Astrocyte (in vitro differentiated cells and primary cell): ENCODE measurements at regions not wholly inside any gene's neighbourhood (a gene's known extent, or its start where the extent isn't known, plus 50 kb on each side); places are given as distances from the start of the nearest gene placed in this dataset.

Experiments used
- DNase-seq: peaks from one replicate; pipeline ENCODE4 v3.0.0-alpha.2; 2010; ENCODE audit warnings: low read depth
- FAIRE-seq: peaks from 2 replicates; lab custom pipeline; 2011; peaks lifted over from hg19 to GRCh38; lab: Jason Lieb, UNC
- H2AFZ ChIP-seq: 2 replicates; pipeline ENCODE4 v1.6.0; 2012; ENCODE audit warnings: low read depth, low read length, inconsistent platforms
- H3K27ac ChIP-seq: 2 replicates; pipeline ENCODE4 v1.5.1; 2011; ENCODE audit warnings: low read depth, low read length, inconsistent platforms
- H3K27me3 ChIP-seq: 2 replicates; pipeline ENCODE4 v1.6.0; 2011; ENCODE audit warnings: low read length, inconsistent platforms; ENCODE audit not compliant: insufficient read depth
- H3K36me3 ChIP-seq: 2 replicates; pipeline ENCODE4 v1.5.1; 2011; ENCODE audit warnings: low read length, inconsistent platforms; ENCODE audit not compliant: insufficient read depth
- H3K4me1 ChIP-seq: 2 replicates; pipeline ENCODE4 v1.5.1; 2011; ENCODE audit warnings: low read length, inconsistent platforms; ENCODE audit not compliant: insufficient read depth
- H3K4me2 ChIP-seq: 2 replicates; pipeline ENCODE4 v1.6.0; 2012; ENCODE audit warnings: low read length, inconsistent platforms
- H3K4me3 ChIP-seq: 2 replicates; pipeline ENCODE4 v1.5.1; 2011; ENCODE audit warnings: low read depth, mild to moderate bottlenecking, low read length, inconsistent platforms; ENCODE audit not compliant: insufficient read depth
- H3K79me2 ChIP-seq: 2 replicates; pipeline ENCODE4 v1.6.0; 2012; ENCODE audit warnings: mild to moderate bottlenecking, low read length, inconsistent platforms; ENCODE audit not compliant: insufficient read depth
- H3K9ac ChIP-seq: 2 replicates; pipeline ENCODE4 v1.6.0; 2012; ENCODE audit warnings: mild to moderate bottlenecking, low read length, inconsistent platforms
- H3K9me3 ChIP-seq: 2 replicates; pipeline ENCODE4 v1.5.1; 2012; ENCODE audit warnings: low read depth, mild to moderate bottlenecking, low read length, inconsistent platforms; ENCODE audit not compliant: insufficient read depth
- H4K20me1 ChIP-seq: 2 replicates; pipeline ENCODE4 v1.6.0; 2012; ENCODE audit warnings: low read length, inconsistent platforms; ENCODE audit not compliant: insufficient read depth
- H3K27ac Mint-ChIP-seq: one replicate; pipeline ENCODE4 v1.8.0; 2021; ENCODE audit warnings: mild to moderate bottlenecking, mixed read lengths; ENCODE audit not compliant: unreplicated experiment
- H3K27me3 Mint-ChIP-seq: one replicate; pipeline ENCODE4 v1.8.0; 2021; ENCODE audit warnings: low read depth, mixed read lengths; ENCODE audit not compliant: unreplicated experiment
- H3K36me3 Mint-ChIP-seq: one replicate; pipeline ENCODE4 v1.8.0; 2021; ENCODE audit warnings: low read depth, mixed read lengths; ENCODE audit not compliant: unreplicated experiment
- H3K4me1 Mint-ChIP-seq: one replicate; pipeline ENCODE4 v1.8.0; 2021; ENCODE audit warnings: low read depth, mixed read lengths; ENCODE audit not compliant: unreplicated experiment
- H3K4me3 Mint-ChIP-seq: one replicate; pipeline ENCODE4 v1.8.0; 2021; ENCODE audit warnings: mild to moderate bottlenecking, moderate library complexity, mixed read lengths; ENCODE audit not compliant: unreplicated experiment
- H3K9me3 Mint-ChIP-seq: one replicate; pipeline ENCODE4 v1.8.0; 2021; ENCODE audit warnings: mild to moderate bottlenecking, mixed read lengths; ENCODE audit not compliant: unreplicated experiment
- CTCF ChIP-seq: IDR thresholded peaks from 2 replicates; pipeline ENCODE4 v1.5.1; 2011; ENCODE audit warnings: low read depth, mild to moderate bottlenecking, inconsistent platforms, low read length, moderate library complexity; ENCODE audit not compliant: insufficient read depth
- EZH2 ChIP-seq: IDR thresholded peaks from 2 replicates; pipeline ENCODE4 v1.6.1; 2012; ENCODE audit warnings: mild to moderate bottlenecking, low read length, inconsistent platforms; ENCODE audit not compliant: insufficient read depth

- no peaks in the 10 kb centered on the region for H3K27me3 Mint-ChIP-seq
- no peaks in the 10 kb centered on the region for H3K9me3 Mint-ChIP-seq
- Histone ChIP-seq H3K36me3 (no peaks in the 10 kb centered on the region), H3K4me2 (no peak overlapping the region), H3K79me2 (no peaks in the 10 kb centered on the region), H3K9ac (no peak overlapping the region), H3K9me3 (no peaks in the 10 kb centered on the region), H3K4me1 (no peaks in the 10 kb centered on the region), H2AFZ (no peak overlapping the region), H4K20me1 (no peaks in the 10 kb centered on the region), H3K4me3 (no peak overlapping the region), H3K27me3 (no peaks in the 10 kb centered on the region), H3K27ac (no peak overlapping the region)
- no peak for FAIRE-seq
- peaks cover 3% of the 10 kb centered on the region for H3K4me1 Mint-ChIP-seq
- H3K27ac Mint-ChIP-seq, result no peak overlapping the region
- TF ChIP-seq CTCF (no peak), EZH2 (no peak)
- no peaks in the 10 kb centered on the region for H3K36me3 Mint-ChIP-seq
- no peak overlapping the region for H3K4me3 Mint-ChIP-seq
- DNase-seq, result no peak
Observed at GRCh38 chr9:28999806-29000205, 1426.5 kb upstream of the C9orf72 start.

- Histone ChIP-seq H3K4me2 (no peak overlapping the region), H3K36me3 (no peaks in the 10 kb centered on the region), H4K20me1 (no peaks in the 10 kb centered on the region), H3K79me2 (no peaks in the 10 kb centered on the region), H3K4me1 (no peaks in the 10 kb centered on the region), H3K27me3 (no peaks in the 10 kb centered on the region), H3K9me3 (no peaks in the 10 kb centered on the region), H3K4me3 (no peak overlapping the region), H3K27ac (no peak overlapping the region), H3K9ac (no peak overlapping the region), H2AFZ (no peak overlapping the region)
- H3K4me1 Mint-ChIP-seq, result peaks cover 3% of the 10 kb centered on the region
- TF ChIP-seq CTCF, result no peak
- TF ChIP-seq EZH2, result no peak
- no peaks in the 10 kb centered on the region for H3K27me3 Mint-ChIP-seq
- H3K9me3 Mint-ChIP-seq, result no peaks in the 10 kb centered on the region
- FAIRE-seq (no peak), DNase-seq (no peak)
- H3K36me3 Mint-ChIP-seq, result no peaks in the 10 kb centered on the region
- H3K27ac Mint-ChIP-seq, result no peak overlapping the region
- H3K4me3 Mint-ChIP-seq, result no peak overlapping the region
Observed at GRCh38 chr9:29001006-29001405, 1427.7 kb upstream of the C9orf72 start.

- Histone ChIP-seq H3K79me2 (no peaks in the 10 kb centered on the region), H2AFZ (no peak overlapping the region), H3K4me3 (no peak overlapping the region), H3K36me3 (no peaks in the 10 kb centered on the region), H3K9me3 (no peaks in the 10 kb centered on the region), H3K27ac (no peak overlapping the region), H3K4me2 (no peak overlapping the region), H3K9ac (no peak overlapping the region), H3K27me3 (no peaks in the 10 kb centered on the region), H3K4me1 (no peaks in the 10 kb centered on the region), H4K20me1 (no peaks in the 10 kb centered on the region)
- H3K27me3 Mint-ChIP-seq, result no peaks in the 10 kb centered on the region
- FAIRE-seq (no peak), DNase-seq (no peak)
- H3K27ac Mint-ChIP-seq, result no peak overlapping the region
- peaks cover 1% of the 10 kb centered on the region for H3K36me3 Mint-ChIP-seq
- peaks cover 3% of the 10 kb centered on the region for H3K9me3 Mint-ChIP-seq
- no peak for TF ChIP-seq EZH2
- TF ChIP-seq CTCF, result no peak
- peaks cover under 1% of the 10 kb centered on the region for H3K4me1 Mint-ChIP-seq
- no peak overlapping the region for H3K4me3 Mint-ChIP-seq
Observed at GRCh38 chr9:29004988-29005387, 1431.7 kb upstream of the C9orf72 start.
